Superior temporal gyrus (tissue), 1 donor: ENCODE measurements at regions not wholly inside any gene's neighbourhood (a gene's known extent, or its start where the extent isn't known, plus 50 kb on each side); places are given as distances from the start of the nearest gene placed in this dataset.

Experiments
- DNase-seq: peaks from one replicate; pipeline ENCODE4 v3.0.0-alpha.2; 2016; ENCODE audit errors: extremely low spot score

DNA sequence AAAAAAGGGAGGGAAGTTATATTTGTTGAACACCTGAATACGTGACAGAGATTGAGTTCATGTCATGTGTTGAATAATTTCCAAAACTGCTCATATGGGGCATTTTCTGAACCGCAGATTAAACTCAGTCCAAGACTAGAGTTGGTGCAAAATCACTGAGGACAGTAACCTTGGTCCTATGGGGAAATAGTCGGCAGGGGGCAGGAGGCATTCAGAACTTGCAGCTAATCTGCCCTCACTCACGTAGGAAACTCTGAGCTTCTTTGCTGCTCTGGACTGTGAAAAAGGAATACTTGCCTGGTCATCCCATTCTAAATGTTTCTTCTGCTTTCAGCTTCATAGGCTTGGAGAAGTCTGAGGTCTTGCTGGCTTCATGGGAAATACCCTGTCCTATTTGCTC lies 228.3 kb upstream of the ZP4 start:
- DNase-seq: no peak

DNA sequence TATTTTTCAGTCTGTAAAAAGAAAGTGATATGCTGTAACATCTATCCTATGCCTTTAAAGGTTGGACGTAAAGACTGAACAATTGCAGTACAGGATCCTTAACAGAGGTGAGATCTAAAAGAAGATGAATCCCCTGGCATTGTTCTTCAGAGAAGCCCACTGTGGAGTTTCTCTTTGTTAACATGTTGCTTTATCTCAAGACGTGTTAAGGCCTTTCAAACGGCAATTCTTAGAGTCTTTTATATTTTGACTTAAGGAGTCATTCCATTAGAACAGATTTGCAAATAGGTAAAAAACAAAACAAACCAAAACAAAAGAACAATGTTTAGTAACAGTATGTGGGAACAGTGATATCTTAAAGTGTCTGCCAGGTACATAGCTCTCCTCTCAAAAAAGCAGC lies 225.1 kb upstream of the ZP4 start:
- DNase-seq: no peak

DNA sequence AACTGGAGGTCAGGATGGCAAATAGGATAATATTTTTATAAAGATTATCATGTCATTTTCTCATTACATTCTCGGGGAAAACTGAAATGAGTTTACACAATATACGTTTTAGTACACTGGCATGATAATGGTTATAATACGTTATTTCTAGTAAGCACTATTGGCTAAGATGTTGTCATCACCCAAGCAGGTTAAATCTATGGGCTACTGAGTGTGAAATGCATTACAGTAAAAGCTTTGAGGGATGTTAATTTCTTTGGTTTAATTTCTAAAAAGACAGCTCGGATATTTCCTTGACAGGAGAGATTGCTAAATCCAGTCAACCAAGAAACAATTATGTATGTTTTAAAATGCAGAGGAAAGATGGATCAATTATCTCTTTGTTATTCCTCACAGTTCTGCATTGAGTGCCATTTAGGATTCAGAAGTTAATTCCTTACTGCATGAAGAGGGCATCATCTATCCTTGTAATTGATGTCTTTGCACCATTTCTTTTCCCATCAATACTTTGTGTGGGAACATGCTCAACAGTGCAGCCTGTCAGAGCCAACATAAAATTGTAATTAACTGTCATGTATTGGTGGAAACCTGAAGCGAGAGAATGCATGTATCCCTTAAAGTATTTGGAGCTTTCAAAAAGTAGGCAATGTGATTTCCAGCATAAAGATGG lies 222.4 kb upstream of the ZP4 start:
- DNase-seq: no peak

DNA sequence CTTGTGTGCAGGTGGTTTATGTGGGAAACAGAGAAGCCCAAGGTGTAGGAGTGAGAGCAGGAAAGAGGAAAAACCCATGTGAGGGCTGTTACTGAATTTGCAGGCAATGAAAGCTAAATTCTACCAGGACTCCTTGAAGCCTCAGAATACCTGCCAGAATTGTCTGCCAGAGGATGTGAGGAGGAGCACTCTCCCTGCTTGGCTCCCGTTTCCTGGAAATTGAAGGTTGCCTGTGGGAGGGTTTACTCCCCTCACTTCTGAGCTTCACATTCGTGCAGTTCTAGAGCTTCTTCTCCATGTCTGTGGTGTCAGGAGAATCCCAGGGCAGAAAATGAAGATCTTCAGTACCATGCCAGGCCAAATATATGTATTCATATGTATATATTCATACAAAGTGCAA lies 220.8 kb upstream of the ZP4 start:
- no peak for DNase-seq

DNA sequence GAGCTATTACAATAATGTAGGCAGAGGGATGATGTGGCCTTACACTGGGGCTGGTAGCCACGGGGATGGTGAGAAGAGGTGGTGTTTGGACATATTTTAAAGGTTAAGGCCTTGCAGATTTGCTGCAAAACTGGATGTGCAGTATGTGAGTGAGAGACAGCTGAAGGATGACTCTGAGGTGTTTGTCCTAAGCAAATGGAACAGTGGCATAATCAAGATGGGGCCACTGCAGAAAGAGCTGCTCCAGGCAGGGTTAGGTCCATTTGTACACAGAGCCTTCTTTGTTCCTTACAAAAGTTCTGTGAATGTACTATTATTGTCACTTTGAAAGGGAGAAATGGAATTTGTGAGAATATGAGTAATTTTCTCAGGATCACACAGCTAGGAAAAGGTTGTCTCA lies 220.4 kb upstream of the ZP4 start:
- DNase-seq: no peak

DNA sequence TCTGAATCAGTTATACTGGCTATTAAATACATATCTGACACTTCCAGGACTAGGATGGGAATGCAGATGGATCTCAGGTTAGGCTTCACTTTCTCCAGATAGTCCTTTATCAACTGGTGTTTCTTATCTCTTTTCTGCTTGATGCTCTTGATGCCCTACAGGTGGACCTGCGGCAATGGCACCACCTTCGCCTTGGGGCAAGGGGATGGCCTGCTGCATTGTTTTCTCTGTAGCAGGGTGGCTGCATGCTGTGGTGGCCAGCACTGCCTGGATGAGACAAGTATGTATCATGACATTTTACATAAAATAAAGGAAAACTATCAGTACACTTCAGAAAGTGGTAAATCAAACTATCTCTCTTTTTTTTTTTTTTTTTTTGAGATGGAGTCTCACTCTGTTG lies 217.7 kb upstream of the ZP4 start:
- no peak for DNase-seq

DNA sequence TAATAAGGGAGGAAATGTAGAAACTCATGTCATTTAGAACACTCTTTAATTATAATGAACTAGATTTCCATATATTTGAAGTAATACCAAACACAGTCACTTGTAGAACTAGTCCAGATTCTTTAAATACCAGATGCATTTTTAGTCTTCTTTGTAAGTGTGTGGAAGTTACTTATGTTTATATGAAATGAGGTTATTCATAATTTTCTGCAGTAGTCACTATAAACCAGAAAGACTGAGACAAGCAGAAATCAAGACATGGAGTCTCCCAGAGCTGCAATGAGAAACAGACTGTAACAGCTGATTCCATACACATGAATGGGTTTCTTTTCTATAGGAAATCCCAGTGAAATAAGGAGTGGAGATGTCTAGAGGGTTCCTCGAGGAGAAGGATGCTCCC lies 216.6 kb upstream of the ZP4 start:
- DNase-seq: no peak

DNA sequence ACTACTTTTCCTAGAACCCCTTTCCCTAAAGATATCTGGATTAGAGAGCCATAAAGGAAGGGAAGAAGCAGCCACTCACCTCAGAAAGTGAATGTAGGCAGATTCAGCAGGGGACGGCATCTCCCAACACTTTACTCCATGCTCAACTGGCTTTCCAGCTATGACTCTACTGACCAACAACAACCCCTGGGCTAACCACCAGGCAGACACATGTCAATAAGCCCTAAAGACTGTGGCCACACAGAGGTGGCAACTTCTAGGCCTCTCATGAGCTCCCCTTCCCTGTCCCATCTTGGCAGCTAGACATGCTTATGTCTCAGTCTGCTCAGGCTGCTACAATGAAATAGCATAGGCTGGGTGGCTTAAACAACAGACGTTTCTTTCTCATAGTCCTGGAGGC lies 214.0 kb upstream of the ZP4 start:
- DNase-seq: no peak

DNA sequence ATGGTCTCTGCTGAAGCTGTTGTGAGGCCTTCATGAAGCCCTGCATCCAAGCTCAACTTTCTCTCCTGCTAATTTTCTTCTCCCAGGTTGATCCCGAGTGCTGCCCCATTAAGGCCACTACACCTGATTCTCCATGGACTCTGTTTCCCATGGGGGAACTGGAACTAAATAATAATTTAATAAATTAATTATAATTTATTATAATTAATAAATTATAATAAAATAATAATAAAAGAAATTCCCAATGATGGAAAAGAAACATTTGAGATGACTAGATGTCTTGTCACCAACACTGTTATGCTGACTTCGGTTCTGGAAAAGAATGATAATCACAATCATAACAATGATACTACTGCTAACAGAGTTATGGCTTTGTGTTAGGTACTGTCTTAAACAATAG lies 211.2 kb upstream of the ZP4 start:
- DNase-seq: no peak

DNA sequence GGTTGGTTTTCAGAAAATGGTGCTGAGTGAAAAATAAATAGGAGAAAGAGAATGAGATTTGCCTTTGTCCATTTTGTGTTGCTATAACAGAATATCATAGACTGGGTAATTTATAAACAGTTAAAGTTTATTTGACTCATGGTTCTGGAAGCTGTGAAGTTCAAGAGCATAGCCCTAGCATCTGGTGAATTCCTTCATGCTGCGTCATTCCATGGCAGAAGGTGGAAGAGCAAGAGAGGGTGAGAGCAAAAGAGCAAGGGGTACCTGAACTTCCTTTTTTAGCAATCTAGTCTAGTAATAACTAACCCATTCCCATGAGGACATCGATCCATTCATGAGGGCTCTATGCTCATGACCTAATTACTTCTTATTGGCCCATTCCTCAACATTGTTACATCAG lies 209.1 kb upstream of the ZP4 start:
- no peak for DNase-seq

DNA sequence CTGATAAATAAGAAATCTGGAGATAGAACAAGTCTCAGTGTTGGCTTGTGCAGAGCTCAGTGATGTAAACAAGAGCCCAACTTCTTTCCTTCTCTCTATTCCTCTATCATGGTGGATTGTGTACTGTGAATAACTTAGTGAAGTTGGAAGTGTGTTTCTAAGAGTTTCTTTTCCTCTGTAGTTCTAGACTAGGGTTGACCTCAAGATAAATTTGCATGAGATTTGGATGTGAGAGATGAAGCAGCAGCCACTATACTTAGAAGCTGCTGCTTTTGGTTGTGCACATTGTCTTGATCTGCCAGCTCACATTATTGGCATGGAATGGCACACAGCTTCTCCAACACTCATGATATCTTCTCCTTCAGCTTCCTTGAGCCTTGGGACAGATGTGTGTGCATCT lies 198.9 kb upstream of the ZP4 start:
- DNase-seq: no peak

DNA sequence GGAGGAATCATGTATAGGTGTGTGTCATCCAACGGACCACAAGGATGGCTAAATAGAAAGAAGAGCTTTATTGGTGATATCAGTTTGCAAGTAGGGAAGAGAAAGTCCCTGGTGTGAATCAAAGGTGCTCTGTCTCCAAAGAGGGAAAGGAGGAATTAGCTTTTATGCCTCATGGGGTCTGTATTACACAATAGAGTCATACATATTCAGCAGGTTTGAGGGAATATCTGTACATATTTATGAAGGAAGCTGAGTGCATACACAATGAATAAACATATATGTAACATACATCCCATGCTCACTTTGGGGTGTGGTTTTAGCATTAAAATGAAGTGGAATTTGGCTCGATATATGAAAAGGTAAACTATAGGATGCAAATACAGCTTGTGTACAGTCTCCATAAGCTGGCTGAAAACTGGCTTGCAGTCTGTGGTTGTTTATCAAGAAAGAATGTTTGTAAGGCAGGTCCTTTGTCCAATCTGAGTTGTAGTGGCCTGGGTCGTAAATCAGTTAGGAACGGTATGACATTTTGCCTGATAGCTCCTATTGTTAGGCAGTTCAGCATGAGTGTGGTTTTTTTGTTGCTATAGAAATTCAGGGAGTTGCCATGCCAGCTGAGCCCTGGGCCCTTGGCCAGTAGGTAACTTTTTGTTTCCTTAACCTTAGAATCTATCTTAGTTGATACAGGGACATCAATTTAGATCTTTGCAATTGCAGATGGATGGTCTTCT lies 198.0 kb upstream of the ZP4 start:
- DNase-seq: no peak

DNA sequence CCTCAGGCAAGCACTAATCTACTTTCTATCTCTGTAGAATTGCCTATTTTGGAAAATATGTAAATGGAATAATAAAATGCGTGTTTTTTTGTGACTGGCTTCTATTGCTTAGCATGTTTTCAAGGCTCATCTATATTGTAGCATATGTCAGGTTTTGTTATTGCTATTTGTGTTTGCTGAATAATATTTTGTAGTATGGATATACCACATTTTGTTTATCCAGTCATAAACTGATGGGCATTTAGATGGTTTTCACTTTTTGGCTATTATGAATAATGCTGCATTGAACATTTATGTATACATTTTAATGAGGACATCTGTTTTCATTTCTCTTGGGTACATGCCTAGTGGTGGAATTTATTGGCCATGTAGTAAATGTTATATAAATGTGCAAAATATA lies 183.3 kb upstream of the ZP4 start:
- no peak for DNase-seq

DNA sequence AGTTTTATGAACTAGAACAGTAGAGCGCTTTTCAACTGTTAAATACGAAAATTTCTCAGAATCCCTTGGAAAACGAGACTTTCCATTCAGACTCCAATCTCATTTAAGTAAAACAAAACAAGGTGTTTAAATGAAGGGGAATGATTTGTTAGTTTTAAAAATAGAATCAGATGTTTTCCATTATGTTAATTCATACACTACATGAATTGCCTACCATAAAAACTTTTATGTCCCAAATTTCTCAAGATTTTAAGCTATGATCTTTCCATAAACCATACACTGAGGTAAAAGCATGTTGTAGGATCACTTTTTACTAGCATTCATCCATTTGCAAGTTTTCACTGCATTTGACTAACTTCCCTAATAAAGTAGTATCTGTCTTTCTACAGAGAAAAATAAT lies 180.3 kb upstream of the ZP4 start:
- DNase-seq: no peak

DNA sequence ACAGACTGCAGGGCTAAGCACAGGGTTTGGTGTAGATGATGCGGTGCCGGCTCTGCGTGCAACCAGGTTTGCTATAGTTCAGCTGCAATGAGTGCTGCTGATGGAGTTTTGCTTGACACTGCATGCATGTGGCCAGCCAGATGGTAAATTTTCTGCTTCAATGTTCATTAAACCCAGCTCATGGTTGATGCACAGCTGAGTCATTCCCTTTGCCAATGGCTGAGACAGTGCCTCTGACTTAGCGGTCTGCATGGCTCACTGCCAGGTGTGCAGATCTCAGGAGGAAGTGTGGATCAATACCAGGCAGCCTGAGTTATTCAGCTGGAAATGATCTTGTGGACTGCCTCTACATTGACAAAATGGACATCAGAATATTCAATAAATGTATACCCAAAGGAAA lies 172.7 kb upstream of the ZP4 start:
- no peak for DNase-seq

DNA sequence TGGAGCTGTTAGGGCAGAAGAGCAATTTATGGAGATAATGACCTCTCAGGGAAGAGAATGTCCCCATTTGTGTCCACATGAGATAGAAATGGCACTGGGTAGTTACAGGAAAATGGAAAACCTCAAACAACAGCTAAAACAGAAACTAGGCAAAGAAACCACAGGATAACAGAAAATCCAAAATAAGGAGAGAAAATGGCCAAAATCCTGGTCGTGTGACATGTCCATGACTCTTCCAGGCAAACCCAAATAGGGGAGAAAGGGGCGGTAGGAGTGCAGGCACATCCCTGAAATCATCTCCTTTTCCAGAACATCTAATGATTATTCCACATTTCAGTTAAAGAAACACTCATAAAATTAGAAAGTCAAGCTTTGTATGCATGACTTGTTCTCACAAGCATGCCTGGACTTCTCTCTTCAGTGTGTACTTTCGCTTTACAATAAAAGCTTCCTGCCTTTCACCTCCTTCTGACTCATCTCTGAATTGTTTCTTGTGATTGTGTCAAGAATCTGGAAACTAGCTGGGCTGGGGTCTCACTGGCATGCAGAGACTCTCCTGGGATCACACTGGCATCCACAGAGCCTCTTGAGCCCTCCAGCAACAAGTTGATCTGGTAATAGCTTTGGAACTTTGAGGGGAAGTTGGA lies 171.4 kb upstream of the ZP4 start:
- DNase-seq: no peak

DNA sequence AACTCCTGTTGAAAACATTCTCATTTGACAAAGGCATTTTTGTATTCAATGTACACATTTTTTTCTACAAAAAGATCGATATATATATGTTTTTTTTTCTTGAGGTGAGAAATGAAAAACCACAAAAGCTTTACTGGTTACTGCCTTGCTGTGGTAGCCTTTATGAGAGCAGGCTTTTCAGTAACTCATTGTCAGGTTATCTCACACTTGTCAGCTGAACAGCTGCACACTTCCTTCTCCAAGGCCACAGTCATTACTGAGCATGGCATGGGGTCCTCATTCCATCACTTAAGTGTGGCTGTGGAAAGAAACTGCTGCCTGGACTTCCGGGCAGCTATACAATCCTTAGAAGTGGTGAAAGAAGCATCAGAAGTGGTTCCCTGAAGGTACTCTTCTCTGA lies 169.3 kb upstream of the ZP4 start:
- no peak for DNase-seq

DNA sequence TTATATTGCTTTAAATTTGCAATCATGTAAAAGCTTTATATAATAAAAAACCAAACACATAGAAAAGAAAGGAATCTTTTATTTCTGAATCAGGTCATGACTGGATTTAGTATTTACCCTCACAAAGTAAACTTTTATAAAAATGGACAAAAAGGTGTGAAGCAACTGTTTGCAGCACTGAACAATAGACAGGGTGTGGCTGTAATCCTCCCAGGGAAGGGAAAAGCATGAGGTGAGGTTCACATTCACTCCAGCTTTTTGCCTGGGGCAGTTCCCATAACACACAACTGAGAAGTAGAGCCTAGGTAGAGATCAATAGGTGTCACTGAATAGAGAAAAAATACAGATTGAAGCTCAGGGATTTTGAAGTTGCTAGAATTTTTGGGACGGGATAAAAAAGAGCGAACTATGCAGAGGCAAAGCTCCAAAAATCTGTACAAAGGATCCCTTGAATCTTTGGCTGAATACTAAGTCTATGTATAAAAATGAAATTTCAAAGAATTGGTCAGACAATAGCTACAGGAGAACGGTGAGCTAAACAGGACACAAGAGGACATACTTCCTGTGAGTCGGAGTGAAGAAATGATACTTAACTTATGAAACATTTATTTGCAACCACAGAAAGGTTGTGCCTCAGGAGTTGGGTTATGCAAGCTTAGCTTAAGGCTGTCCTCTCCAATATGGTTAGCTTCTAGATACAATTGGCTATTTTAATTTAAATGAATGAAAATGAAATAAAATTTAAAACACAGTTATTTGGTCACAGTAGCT lies 162.0 kb upstream of the ZP4 start:
- DNase-seq: no peak

DNA sequence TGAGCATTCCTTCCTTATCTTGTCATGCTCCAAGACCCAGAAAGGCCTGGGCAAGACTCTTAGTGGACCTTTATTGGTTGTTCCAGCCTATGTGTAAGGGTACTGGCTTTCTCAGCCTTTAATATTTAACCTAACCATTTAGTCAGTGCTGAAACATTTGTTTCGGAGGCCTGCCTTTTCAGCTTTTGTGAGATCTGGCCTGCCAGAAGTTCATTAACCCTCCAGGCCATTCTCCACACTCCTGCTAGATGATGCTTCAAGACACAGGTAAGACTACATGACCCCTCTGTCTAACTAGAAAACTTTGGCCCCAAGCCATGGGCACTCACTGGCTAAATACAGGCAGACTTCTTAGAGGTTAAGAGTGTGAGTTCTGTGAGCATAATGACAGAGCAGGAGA lies 138.4 kb upstream of the ZP4 start:
- DNase-seq: no peak

DNA sequence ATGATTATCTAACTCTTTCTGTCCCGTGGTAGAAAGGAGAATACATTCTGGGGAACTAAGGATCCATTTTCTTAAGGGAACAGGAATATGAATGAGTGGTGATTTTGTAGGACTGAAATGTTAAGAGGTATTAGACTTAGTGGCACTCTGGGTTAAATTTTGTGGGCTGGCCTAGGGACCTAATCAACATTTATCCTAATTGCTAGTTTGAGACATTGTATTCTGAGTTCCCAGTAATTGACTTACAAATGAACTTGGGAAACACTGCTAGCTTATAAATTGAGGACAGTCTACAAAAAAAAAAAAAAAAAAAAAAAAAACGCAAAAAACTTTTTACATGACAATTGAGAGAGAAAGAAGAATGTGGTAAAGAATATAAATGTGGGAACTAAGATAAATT lies 136.6 kb upstream of the ZP4 start:
- DNase-seq: no peak

DNA sequence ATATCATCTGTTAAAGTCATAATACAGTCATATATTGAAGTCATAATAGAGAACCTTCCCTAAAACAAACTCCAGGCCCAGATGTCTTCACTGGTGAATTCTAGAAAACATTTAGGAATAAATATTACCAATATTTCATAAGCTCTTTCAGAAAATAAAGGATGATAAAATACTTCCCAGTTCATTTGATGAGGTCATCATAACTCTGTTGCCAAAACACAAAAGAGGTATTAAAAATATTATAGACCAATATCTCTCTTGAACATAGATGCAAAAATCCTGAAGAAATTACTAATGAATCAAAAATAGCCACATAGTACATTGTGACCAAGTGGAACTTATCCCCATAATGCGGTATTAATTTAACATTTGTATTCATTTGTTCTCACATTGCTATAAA lies 132.4 kb upstream of the ZP4 start:
- no peak for DNase-seq

DNA sequence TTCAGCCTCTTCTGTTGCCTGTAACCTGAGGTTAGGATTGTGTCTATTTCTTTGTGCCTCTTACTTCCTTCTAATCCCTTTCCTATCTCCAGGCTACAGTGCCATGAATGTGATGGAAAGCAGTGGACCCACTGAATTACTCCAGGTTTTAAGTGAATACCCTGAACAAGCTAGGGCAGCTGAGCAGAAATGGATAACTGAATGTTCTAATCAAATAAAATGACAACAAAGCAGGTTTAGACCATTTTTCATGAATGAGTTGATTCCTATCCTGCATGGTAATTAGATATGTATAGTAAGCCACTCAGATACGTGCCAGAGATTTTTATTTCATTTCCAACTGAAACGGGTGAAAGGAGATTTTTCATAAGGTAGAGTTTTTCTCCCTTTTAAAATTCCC lies 127.5 kb upstream of the ZP4 start:
- no peak for DNase-seq

DNA sequence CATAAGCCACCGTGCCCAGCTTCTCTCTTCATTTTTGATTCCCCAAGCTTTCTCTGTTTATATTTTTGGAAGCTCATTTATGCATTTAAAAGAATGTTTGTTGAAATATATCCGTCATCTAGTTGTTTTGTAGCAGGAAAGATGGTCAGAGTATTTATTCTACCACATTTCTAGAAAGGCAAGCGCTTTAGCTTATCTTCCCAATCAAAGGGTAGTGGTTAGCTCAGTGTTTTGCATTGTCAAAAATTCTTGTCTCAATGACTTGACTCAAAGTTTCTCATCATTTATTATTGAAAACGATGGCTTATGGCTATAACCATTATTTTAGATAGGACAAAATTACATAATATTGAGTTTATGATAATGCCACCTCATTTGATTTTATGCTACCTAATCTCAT lies 116.1 kb upstream of the ZP4 start:
- no peak for DNase-seq
